ENCODE measurements at regions not wholly inside any gene's neighbourhood (a gene's known extent, or its start where the extent isn't known, plus 50 kb on each side); places are given as distances from the start of the nearest gene placed in this dataset.

DNA sequence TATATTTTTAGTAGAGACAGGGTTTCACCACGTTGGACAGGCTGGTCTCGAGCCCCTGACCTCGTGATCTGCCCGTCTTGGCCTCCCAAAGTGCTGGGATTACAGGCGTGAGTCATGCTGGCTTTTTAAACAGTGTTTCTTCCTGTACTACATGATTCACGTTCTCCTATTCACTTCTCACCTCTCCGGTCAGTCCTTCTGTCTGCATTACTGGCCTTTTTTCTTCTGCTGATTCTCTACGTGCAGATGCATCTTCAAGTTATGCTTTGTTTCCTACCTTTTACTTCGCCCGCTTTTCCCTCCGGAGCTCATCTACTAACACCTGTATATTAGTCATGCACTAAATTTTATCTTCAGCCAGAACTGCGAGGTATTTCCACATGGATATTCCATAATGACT is 296.2 kb upstream of the FLRT2 start:
- DNase-seq: no peak

DNA sequence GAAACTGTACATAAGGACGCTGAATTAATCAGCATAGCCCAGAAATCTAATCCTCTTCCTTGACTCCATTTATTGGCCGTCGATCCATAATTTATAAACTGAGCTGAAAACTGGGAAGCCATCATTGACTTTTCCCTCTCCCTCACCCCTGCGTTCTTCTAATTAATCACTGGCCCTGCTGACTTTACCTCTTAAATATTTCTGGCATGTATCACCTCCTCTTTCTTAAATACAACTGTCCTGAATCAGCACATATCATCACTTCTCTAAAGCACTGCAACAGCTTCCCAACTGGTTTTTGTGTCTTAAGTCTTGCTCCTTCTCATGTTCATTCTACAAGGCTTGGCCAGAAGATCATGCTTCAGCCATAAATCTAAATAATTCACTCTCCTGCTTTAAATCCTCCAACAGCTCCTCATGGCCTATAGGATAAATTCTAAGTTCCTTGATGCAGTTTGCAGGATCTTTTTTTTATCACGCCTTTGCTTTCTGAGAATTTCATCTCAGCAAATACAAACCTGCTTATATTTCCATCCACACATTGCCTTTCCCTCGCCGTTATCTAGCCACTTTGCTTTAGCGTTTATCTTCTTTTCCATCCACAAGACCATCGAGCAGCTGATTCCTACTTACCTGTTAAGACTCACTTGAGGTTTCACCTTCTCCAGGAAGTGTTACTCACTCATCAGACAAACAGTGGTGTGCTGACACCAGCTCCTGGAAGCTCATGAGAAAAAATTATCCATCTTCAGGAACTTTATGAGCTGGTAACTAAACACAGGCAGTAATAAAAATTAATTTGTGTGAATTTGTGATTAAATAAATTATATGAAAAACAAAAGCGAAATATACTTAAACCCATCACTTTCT is 295.6 kb upstream of the FLRT2 start:
- no peak for DNase-seq

DNA sequence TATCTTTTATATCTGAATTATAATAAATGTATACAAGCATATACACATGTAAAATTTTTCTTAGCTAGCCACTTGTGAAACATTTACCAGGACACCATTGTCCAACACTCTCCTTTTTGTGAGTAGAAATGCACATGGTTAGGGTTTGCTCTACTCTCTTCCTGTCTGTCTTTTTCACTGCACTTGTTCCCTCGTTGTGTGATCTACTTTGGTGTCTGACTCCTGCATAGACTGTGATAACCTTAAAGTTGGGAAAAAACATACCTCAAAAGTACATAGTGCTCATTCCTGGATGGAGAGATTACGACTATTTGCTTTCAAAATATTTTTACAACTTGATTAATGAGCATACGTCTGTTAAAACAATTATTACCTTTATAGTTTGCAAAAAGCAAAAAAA is 294.1 kb upstream of the FLRT2 start:
- no peak for DNase-seq

DNA sequence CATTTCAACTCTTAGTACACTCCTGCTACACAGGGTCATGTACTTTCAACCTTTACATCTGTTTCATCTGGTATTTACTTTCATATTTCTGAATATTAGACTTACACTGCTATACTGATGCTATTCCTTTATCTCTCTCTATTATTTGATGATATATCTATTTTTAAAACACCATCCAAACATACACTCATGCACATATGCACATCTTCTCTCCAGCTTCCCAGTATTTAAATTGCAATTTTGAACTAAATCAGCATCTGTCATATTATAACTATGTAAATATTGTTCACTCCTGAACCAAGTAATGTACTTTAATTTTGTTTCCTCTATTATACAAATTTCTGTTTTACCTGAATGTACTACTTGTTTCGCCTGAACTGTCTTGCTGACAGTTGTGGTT is 293.6 kb upstream of the FLRT2 start:
- no peak for DNase-seq

DNA sequence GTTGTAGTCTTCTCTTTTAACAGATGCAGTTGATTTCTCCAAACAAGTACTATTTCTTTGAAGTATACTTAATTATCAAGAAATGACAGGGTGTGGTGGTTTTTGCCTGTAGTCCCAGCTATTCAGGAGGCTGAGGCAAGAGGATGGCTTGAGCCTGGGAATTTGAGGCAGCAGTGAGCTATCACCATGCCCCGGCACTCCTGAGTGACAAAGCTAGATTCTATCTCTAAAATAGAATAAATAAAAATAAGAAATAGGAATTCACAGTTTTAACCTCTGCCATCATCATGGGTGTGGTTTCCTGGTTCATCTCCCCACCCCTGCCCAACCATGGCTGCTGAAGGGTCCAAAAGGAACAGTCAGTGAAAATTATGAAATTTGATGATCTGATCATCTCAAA is 290.2 kb upstream of the FLRT2 start:
- DNase-seq: no peak

DNA sequence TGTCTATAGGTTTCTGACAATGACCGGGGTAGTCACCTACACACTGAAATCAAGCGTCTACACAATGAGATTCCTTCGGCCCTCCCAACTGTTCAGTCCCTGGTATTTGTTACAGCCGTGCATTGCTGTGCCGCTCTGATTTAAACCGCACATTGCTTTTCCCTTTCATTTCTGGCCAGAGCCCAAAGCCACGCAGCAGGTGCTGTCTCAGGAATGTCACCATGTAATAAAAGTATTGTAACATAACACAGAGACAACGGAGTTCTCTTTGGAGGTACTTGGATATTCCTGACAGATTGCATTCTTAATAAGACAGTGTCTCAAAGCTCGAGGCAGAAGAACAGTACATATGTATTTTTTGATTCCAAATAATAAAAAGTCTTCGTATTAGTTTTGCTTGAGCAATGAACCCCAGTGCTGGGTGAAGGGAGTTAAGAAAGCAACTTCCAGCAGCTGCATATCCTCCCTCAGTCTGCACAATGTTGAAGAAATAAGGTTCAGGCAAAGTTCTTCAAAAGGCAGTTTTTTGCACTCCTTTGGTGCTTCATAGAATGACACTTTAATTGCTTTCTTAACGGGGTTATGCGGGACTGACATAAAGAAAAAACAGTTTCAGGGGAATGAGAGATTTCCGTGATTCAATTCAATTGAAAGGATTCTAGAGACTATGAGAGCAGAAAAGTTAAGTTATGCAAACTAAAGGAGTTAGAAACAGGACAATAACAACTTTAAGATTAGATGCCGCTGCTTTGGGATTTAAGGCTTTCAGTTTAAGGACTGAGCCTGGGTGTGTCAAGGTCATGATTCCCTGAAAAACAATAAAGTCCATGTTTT is 288.7 kb upstream of the FLRT2 start:
- DNase-seq: no peak

DNA sequence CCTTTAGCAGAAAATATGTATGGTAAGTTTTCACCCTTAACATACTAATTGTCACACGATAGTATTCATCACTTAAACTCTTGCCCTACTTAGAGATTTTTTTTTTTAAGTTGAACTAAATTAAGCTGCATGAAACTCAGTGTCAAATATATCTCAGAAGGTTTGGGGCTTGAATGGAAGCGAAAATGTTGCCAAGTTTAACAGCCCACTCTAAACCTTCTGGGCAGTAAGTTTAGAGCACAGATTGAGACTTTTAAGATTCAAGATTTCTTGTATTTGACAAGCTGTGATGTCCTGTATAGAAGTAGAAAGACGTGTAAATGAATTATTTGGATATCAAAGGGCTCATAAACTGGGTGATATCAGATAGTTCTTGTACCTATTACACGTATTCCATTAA is 287.3 kb upstream of the FLRT2 start:
- DNase-seq: no peak

DNA sequence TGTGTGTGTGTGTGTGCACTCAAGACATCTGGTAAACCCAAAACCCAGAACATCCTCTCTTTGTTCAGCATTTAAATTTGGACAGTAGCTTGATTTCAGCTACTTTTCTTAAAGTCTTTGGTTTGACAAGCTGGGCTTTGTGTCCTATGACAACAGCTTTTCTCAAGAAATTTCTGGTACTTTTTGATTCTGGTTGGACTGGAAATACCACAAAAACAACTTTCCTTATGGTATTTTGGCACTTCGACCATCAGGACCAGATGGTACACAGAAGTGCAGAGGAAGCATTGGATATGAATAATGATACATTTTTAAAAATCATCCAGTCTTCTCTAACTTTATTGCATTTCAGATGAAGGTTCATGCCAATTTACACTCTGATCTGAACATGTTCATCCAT is 286.6 kb upstream of the FLRT2 start:
- DNase-seq: no peak

DNA sequence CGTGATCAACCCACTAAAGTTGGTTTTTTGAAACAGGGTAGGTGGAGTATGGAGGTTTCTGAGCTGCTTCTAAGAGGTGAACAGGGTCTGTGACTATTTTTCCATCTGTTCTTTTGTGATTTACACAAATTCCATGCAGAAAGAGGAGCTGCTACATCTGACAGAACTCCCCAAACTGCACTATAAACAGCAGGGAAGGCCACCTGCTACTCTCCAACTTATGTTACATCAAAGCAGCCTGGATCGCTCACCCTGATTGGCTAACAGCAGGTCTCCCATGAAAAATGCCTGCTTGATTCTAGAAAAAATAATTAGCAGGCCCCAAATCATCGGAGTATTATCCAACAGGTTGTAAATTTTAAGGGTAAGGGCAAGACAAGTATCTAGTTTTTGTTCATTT is 282.9 kb upstream of the FLRT2 start:
- no peak for DNase-seq

DNA sequence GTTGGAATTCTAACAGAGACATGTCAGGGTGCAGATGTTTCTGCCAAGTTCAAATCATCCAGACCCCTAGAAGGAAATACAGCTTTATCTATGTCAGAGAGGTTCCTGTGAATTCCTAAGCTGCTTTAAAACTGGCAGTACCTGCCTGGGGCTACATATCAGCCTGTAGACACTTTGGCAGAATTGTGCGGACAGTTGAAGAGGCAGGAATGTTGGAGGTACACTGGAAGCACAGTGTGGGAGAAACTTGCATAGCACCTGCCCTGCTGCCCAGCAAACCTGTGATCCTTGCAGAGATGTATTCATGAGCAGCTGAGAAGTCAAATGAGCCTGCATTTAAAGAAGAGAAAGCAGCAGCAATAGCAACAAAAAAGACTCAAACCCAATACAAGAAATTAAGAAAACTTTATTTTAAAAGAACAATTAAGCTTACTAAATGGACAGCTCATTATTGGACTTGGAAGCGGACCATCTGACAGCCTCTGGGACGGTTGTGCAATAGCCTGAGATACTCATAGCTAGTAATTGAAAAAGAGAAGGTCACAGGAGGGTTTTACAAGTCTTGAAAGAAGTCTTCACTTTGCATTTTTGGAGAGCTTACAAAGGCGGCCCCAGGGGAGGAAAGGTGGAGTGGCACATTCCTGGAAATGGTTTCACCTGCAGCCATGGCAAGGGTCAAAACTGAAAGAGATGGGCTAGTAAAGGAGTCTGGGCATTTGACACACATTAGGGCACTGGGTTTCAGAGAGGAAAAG is 280.9 kb upstream of the FLRT2 start:
- no peak for DNase-seq

DNA sequence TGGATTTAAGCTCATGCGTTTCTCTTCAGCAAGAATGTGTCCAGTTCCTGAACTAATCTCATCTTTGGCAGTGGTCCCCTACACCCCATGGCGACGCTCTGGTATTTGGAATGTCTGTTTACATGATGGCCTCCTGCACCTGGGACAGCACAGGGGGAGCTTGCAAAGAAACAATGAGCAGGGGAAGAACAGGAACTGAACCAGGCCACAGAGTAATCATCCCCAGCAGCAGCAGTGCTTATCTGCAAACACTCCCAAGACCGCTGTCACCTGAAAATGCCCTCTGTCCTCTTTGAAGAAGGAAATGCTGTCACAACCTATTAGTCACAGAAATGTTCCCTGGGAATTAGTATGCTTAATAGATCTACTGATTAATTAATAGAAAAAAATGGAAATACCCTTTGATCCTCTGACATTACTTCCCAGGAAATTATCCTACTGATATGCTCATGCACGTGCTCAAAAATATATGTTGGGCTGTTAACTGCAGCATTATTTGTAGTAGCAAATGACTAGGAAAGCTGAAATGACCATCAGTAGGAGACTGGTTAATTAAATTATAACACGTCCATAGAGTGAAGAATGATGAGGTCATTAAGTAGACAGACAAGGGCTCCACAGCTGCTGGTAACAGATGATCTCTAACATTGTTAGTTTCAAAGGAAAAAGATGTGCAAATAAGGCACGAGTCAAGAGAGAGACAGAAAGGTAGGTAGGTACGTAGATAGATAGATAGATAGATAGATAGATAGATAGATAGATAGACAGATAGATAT is 279.3 kb upstream of the FLRT2 start:
- DNase-seq: no peak

DNA sequence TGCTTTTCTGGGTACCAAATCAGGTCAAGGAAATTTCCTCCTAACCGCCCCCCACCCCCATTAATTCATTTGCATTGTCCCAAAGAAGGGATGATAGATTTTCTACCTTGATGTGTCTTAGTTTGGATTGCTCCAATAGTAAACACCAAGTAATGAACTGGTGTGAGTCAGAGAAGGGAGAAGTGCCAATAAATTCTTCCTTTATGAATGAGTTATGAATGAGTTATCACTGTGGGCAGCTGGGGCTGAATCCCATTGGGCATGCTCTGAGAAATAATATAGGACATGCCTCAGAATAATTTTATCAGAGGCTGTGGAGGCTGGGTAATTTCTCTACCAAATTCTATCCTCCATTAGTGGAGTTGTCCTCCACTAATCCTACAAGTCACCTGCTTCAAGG is 277.9 kb upstream of the FLRT2 start:
- DNase-seq: no peak

DNA sequence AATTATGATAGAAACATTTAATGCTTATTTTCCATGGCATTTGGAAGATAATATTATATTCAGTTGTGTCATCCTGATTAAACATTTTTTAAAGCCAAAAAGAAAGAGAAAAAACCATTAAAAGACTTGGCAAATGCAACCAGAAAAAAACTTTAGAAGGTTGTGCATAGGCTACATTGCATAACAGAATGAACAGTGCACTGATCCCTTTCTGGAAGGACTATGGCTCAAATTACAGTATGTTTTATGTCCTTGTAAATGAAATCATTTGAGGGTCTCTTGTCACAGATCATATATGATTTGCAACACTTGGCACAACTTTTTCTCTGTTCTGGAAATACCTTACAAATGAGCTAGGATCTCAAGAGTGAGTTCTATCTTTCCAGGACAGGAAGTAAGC is 275.2 kb upstream of the FLRT2 start:
- no peak for DNase-seq

DNA sequence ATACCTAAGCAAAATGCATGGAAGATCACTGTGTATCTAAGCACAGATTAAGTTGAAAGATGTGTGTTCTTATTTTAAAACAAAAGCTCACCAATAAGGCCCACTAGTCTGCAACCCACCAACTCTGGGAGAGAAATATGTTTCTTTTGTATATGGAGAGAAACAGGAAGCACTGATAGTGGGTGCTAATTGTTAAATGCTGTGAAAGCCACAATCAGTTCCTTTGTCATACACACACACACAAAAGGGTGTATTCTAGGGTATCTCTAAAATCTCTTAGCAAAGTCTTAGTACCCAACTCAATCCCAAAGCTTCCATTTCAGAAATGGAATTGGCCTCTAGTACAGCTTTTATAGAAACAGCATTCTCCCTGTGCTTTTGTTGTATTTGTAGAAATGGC is 272.7 kb upstream of the FLRT2 start:
- DNase-seq: no peak

DNA sequence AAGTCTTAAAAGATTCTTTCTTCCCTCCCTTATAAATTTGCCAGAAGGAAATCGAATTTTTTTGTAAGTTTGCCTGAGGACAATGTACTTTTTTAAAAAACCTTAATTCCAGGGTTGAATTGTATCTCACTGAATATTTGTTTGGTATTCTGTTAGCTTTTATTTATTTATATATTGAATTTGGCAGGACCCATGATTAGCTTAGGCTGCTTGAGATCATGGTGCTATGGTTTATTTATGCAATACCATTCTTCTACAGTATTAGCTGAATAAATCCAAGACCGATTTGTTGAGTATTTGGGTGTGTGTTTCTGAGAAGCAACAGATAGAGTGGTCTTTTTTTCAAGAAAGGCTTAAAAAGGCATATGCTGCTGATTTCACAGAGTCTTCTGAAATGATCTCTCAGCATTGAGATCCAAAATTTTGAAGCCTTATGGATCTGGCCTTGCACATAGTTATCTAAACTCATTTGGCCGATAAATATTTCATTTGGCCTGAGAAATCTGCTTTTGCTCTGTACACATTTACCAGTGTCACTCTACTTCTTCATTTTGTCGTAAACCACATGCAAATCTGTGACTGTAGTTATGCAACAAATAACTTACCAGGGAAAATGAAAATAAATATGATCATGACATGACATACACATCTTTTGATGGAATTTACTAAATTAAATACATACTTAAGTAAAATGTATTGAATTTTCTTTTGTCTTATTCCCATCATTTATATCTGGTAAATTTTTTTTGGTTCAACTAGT is 265.8 kb upstream of the FLRT2 start:
- DNase-seq: no peak

DNA sequence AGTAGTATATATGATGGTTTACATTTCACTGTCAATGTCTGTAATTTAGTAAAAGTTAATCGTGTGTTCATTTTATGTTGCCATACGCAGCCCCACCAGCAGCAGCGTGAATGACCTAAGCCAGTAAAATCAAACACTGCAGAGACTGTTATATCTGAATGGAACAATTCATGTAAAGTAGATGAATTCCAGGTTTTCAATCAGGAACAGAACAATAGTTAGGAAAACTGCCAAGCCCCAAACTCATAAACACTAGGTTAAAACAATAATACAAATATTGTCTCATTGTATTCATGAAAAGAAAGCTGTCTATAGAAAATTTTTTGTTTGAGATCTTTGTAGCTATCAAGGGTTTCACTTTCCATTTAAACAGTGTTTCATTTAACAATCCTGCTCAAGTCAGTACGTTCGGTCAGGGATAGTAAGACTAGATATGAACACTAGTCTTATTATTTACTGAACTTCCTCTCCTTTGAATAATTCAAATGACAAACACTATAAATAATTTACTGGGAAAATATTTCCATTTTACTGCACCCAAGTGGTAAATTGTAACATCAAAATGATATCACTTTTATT is 256.8 kb upstream of the FLRT2 start:
- DNase-seq: no peak

DNA sequence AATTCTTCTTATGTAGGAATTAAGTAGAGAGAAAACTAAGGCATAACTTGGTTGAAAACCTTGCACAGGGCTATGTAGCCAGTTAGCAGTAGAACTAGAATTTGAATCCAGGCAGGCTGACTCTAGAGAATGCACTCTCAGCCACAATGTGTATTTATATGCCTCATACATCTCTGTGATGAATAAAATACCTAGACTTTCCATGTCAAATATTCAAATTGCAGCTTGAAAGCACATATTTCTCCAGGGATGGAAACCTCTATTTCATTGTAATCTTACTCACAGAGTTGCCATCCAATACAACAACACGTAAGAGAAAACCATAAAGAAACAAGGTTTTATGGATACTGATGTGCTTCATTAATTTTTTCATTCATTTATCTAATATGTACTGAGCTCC is 256.0 kb upstream of the FLRT2 start:
- no peak for DNase-seq

DNA sequence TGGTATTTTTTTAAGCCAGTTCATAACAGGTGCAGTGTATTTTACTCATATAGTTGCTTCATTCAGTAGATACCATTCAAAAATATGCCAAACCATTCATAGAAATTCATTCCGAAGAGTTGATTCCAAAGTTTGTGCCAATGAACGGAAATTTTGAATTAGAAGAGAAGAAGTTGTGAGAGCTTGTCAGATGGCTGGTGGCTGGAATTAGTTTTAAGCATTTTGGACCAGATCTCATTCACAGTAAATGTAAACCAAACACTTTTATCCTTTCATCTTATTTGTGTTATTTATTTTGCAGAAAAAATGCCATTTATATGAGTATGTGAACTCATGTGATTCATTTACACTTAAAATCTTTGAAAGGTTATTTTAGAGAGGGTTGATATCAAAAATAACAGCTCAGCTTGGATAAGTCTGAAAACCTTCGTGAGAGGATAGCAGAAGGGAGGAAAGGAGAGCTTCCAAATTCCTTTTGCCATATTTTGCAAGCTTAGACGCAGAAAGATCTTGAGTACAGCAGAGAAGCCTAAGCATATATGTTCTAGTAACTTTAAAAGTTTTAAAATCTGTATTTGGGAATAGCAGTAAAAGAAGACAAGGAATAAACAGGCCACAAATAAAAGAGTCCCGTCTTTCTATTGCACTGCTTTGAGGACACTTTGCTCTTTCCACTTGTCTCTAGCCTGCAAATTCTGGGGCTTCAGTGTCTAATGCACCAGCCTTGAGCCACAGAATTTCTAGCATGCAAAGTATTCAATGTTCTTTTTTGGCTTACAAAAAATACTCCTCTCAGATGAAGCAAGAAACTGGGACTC is 253.6 kb upstream of the FLRT2 start:
- DNase-seq: no peak

DNA sequence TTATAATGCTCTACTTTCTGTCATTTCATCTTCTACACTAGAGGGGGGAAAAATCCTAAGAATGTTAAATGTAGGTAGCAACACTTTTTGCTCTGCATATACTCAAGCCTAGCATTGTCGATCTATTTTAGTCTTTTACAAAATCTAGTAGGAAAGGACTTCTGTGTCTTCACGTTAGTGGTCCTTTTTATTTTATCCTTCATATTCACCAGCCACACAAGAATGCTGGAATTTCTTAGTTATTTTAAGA is 253.0 kb upstream of the FLRT2 start:
- no peak for DNase-seq

DNA sequence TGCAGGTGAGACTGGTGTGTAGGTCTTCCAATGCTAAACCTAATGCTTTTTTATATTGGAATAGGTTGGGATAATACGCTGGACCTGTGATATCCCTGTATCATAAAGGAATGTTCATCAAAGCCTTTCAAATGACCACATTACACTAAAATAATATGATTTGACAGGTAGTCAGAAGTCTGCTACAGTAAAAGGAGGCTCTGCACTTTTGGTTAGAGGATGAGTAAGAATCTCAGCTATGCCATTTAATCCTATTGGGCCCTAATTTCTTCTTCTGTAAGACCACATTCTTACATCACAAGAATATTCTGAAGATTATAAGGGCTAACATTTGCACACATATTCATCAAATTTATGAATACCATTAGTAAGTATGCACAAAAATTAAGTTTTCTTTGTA is 250.5 kb upstream of the FLRT2 start:
- DNase-seq: no peak

DNA sequence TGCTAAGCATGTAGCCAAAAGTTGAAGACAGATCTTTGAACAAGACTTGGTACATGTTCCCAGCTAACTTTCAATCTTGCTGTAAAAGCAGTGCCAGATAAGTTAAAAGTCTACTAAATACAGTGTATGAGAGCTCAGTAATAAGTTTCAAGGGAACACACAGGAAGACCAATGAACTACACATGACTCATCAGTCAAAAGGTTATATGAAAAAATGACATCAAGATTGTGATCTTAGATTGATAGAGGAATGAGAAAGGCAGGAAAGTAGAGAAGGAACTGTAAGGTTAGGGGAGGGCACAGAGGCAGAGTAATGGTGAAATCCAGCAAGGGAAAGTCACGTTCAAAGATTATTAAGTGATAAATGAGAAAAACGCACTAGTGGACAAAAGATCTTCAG is 249.9 kb upstream of the FLRT2 start:
- no peak for DNase-seq

Data from stimulated activated CD4-positive, alpha-beta T cell treated with anti-CD3 and anti-CD28 coated beads, Interleukin-2, amount 100 ng/mL, for 24 hours (primary cell).